HL-60 (cell line): ENCODE measurements at regions not wholly inside any gene's neighbourhood (a gene's known extent, or its start where the extent isn't known, plus 50 kb on each side); places are given as distances from the start of the nearest gene placed in this dataset.

Experiments used
- CTCF ChIP-seq: IDR thresholded peaks from one replicate; pipeline ENCODE4 v1.5.1; 2011; ENCODE audit warnings: low read length, control low read depth, inconsistent platforms; ENCODE audit not compliant: insufficient read depth
- GABPA ChIP-seq: IDR thresholded peaks from 2 replicates; pipeline ENCODE4 v1.6.1; 2012; ENCODE audit warnings: low read depth
- POLR2AphosphoS5 ChIP-seq: IDR thresholded peaks from 2 replicates; pipeline ENCODE4 v1.6.1; 2012; ENCODE audit warnings: low read depth
- SPI1 ChIP-seq: IDR thresholded peaks from 2 replicates; pipeline ENCODE4 v1.6.1; 2012; ENCODE audit warnings: low read depth, mild to moderate bottlenecking, borderline replicate concordance
- TF ChIP-seq, protein P1 (sequence below): IDR thresholded peaks from 2 replicates; pipeline ENCODE4 v1.6.1; 2012; ENCODE audit warnings: low read depth; ENCODE audit not compliant: insufficient replicate concordance

DNA sequence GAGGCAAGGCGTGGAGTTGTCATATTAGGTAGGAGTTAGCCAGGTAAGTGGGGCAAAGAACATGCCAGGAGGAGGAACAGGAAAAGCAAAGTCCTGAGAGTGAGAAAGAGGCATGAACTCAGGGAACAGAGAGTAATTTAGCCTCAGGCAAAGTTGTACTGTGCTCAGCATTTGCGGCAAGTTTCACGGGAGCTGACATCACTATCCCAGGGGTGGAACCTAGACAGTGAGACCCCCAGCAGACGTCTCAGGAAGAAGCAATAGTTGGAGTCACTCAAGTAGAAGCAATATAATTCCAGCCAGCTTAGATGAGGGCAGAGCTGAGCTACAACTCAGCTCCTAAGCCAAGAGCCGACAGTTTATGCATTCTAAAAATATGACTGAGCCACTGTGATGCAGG, 426.0 kb upstream of the ISX start:
- TF ChIP-seq CTCF (no peak), GABPA (no peak), POLR2AphosphoS5 (no peak), SPI1 (no peak)
- TF ChIP-seq, protein P1, sequence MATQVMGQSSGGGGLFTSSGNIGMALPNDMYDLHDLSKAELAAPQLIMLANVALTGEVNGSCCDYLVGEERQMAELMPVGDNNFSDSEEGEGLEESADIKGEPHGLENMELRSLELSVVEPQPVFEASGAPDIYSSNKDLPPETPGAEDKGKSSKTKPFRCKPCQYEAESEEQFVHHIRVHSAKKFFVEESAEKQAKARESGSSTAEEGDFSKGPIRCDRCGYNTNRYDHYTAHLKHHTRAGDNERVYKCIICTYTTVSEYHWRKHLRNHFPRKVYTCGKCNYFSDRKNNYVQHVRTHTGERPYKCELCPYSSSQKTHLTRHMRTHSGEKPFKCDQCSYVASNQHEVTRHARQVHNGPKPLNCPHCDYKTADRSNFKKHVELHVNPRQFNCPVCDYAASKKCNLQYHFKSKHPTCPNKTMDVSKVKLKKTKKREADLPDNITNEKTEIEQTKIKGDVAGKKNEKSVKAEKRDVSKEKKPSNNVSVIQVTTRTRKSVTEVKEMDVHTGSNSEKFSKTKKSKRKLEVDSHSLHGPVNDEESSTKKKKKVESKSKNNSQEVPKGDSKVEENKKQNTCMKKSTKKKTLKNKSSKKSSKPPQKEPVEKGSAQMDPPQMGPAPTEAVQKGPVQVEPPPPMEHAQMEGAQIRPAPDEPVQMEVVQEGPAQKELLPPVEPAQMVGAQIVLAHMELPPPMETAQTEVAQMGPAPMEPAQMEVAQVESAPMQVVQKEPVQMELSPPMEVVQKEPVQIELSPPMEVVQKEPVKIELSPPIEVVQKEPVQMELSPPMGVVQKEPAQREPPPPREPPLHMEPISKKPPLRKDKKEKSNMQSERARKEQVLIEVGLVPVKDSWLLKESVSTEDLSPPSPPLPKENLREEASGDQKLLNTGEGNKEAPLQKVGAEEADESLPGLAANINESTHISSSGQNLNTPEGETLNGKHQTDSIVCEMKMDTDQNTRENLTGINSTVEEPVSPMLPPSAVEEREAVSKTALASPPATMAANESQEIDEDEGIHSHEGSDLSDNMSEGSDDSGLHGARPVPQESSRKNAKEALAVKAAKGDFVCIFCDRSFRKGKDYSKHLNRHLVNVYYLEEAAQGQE = no peak
